Small intestine (tissue), 7 donors: ENCODE measurements at regions not wholly inside any gene's neighbourhood (a gene's known extent, or its start where the extent isn't known, plus 50 kb on each side); places are given as distances from the start of the nearest gene placed in this dataset.

ENCODE experiments used
- DNase-seq, 2 donors: peaks; one replicate each; pipeline versions ENCODE4 v3.0.0 to v3.0.0-alpha.2; 2013
- FAIRE-seq: peaks from 2 replicates; lab custom pipeline; 2012; peaks lifted over from hg19 to GRCh38; lab: Jason Lieb, UNC
- H3K27ac ChIP-seq, 3 donors: one replicate each; pipeline ENCODE4 v1.5.1; 2013; ENCODE audit warnings: low read length in 2 of 3, mild to moderate bottlenecking in 2 of 3, control low read depth in 1 of 3, inconsistent platforms in 1 of 3, low read depth in 1 of 3, moderate library complexity in 1 of 3
- H3K27me3 ChIP-seq, 3 donors: one replicate each; pipeline ENCODE4 v1.6.1; 2013; ENCODE audit warnings: low read length in 3 of 3, inconsistent platforms in 1 of 3; ENCODE audit not compliant: control insufficient read depth in 3 of 3, insufficient read depth in 3 of 3
- H3K36me3 ChIP-seq, 3 donors: one replicate each; pipeline ENCODE4 v1.6.1; 2013; ENCODE audit warnings: low read length in 3 of 3, inconsistent platforms in 1 of 3, low read depth in 1 of 3, mild to moderate bottlenecking in 1 of 3, moderate library complexity in 1 of 3; ENCODE audit not compliant: control insufficient read depth in 3 of 3, insufficient read depth in 2 of 3
- H3K4me1 ChIP-seq, 3 donors: one replicate each; pipeline ENCODE4 v1.6.1; 2013; ENCODE audit warnings: low read length in 2 of 3, inconsistent platforms in 1 of 3, low read depth in 1 of 3, mild to moderate bottlenecking in 1 of 3, moderate library complexity in 1 of 3; ENCODE audit not compliant: control insufficient read depth in 3 of 3, insufficient read depth in 2 of 3
- H3K4me3 ChIP-seq, 3 donors: one replicate each; pipeline ENCODE4 v1.5.1; 2013; ENCODE audit warnings: low read length in 3 of 3, control low read depth in 1 of 3, inconsistent platforms in 1 of 3, low read depth in 1 of 3, mild to moderate bottlenecking in 1 of 3, moderate library complexity in 1 of 3
- H3K9me3 ChIP-seq, 2 donors: one replicate each; pipeline ENCODE4 v1.6.1; 2013; ENCODE audit warnings: low read depth in 1 of 2, low read length in 1 of 2; ENCODE audit not compliant: control insufficient read depth in 2 of 2, insufficient read depth in 1 of 2
- WGBS, 3 donors: extraction: QIAGEN DNeasy Blood & Tissue Kit; methylation state at CpG; one replicate each; pipeline ENCODE4 v1.1.7; 2013; 5-methylcytosine and 5-hydroxymethylcytosine counted together
- donor health status: healthy with polysubstance abuse.
- donor health status: control.
- donor health status: control.
- donor health status: Bipolar disorder and iron deficiency.
- donor health status: healthy.

DNA sequence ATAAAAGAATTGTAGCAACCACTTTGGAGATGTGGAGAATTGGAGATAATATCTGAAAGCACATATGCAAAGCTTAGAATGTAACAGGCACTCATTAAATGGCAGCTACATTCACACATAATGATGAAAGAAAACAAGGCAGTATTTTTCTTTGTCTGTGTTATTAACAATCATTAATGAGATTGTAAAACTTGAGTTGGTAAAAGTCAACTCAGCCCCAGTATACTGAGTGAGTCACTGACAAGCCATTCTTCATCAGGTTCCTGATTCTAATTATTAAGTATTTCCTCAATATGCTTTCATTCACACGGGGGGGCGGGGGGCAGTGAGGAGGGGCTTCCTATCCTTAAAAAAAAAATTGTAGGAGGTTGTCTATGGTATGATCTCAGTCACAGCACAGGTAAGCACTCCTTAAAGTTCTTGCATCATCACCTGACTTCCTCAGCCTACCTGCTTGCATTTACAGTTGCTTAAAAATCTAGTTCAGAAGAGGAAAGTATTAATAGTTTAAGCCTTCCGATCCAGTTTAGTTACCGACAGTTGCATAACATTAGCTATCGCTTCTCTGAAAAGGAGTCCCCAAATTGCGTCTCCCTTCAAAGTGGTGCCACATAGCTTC lies 379.8 kb downstream of the EFNA5 start:
- no peaks in the 10 kb centered on the region for H3K27me3 ChIP-seq
- H3K36me3 ChIP-seq, result no peaks in the 10 kb centered on the region
- FAIRE-seq (peak; percentile 47), DNase-seq (peak; percentile 41 to 70)
- no peak overlapping the region for H3K27ac ChIP-seq
- no peak overlapping the region for H3K4me3 ChIP-seq
- H3K9me3 ChIP-seq, result no peaks in the 10 kb centered on the region
- peaks cover 3 to 8% (median 4%) of the 10 kb centered on the region in 3 donors for H3K4me1 ChIP-seq
- 41 to 57% (median 54%) methylated on average over 6 of the region's 6 CpGs for WGBS, 3 donors

DNA sequence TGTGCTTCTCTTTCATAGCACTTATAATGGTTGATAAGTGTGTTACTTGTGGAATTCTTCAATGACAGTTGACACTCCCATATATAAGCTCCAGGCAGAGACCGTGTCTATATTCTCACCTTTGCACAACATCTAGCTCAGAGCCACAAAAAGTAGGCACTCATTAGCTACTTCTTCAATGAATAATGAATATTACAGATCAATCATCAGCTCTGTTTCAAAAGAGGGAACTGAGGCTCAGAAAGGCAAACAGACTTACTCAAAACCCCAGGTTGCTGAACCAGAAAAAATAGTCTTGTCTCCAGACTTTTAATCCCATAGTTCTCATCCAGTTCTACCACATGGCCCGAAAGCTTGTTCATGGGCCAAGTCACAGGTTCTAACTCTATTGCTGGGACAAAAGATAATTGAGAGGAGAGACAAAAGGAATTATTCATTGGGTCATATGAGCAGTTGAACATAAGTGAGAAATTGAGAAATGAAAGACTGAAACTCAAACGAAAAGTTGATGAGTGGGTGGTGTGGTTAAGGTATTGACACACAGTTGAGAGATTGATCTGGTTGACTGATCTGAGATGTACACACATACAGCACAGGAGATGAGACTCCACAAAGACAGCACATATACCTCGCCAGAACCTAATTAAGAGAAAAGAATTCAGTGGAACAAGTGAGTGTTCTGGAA lies 381.6 kb downstream of the EFNA5 start:
- WGBS, 3 donors, result 70 to 82% (median 79%) methylated on average over 4 of the region's 4 CpGs
- DNase-seq (no peak), FAIRE-seq (no peak)
- H3K27me3 ChIP-seq, result no peaks in the 10 kb centered on the region
- H3K36me3 ChIP-seq, result no peaks in the 10 kb centered on the region
- peaks cover 0 to 8% (median 3%) of the 10 kb centered on the region in 3 donors for H3K4me1 ChIP-seq
- no peaks in the 10 kb centered on the region for H3K9me3 ChIP-seq
- no peak overlapping the region for H3K4me3 ChIP-seq
- no peak overlapping the region for H3K27ac ChIP-seq

- peaks cover 0 to 8% (median 3%) of the 10 kb centered on the region in 3 donors for H3K4me1 ChIP-seq
- no peak overlapping the region for H3K4me3 ChIP-seq
- peak in 1 of 2 donors; percentile 64 for DNase-seq
- no peaks in the 10 kb centered on the region for H3K9me3 ChIP-seq
- no peak for FAIRE-seq
- WGBS, 3 donors, result 67 to 74% (median 69%) methylated on average over 7 of the region's 7 CpGs
- no peaks in the 10 kb centered on the region for H3K27me3 ChIP-seq
- H3K36me3 ChIP-seq, result no peaks in the 10 kb centered on the region
- no peak overlapping the region for H3K27ac ChIP-seq
Measured at GRCh38 chr5:107286447-107287098, 384.2 kb downstream of the EFNA5 start.

DNA sequence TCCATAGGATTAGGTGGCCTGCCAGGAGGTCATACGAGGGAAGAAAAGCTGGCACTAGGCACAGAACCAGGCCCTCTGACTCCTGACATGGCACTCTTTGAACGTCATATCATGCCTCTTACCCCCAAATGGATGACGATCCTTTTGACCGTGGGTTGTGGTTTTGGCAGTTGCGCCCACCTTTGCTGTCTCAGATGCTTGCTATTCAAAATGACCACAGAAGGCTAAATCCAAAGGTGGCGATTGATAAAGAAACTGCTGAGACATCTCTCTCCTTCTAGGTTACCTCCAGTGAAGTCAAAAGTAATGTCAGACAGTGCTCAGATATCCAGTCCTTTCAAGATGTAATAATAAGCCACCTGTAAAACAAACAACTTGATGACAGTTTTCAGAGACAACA lies 385.0 kb downstream of the EFNA5 start:
- Histone ChIP-seq H3K4me1 (peaks cover 0 to 8% (median 0%) of the 10 kb centered on the region in 3 donors), H3K9me3 (no peaks in the 10 kb centered on the region), H3K36me3 (no peaks in the 10 kb centered on the region), H3K4me3 (no peak overlapping the region), H3K27ac (no peak overlapping the region), H3K27me3 (no peaks in the 10 kb centered on the region)
- DNase-seq (no peak), FAIRE-seq (no peak)
- WGBS, 3 donors, result 82 to 91% (median 85%) methylated on average over 6 of the region's 6 CpGs

DNA sequence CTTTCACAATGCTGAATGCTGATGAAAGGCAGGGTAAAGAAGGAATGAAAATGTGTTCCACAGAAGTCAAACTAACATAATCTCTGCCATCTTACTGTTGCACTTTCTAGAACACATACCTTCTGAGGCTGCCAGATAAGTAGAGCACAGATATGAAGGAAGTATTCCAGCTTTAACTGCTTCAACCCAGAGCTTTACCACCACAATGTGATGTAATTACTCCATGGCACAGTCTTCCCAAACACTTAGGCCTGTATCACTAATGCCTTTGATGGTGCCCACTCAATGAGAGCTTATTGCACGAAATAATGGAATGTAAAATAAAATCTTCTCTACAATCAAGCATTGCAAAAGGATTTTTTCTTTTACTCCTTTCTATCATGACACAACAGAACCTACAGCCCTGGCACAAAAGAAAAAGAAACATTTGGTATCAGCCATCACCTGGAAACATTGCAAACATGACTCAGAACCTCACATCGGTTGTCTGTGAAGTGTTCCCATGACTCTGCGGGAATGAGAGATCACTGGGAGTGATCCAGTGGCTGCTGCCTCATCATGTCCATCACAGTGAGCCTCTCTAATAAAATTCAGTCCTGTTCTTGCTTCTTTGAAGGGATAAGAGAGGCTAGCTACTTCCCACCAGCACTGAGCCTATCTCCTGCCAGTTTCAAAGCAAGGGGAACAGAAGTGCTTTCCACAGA lies 385.8 kb downstream of the EFNA5 start:
- DNase-seq (peak in 1 of 2 donors; percentile 49), FAIRE-seq (no peak)
- Histone ChIP-seq H3K4me1 (peaks cover 0 to under 1% (median 0%) of the 10 kb centered on the region in 3 donors), H3K27ac (no peak overlapping the region), H3K27me3 (no peaks in the 10 kb centered on the region), H3K9me3 (no peaks in the 10 kb centered on the region), H3K4me3 (no peak overlapping the region), H3K36me3 (no peaks in the 10 kb centered on the region)
- WGBS, 3 donors, result 46 to 80% (median 65%) methylated on average over 3 of the region's 3 CpGs

GRCh38 chr5:107282061-107282460 lies 388.7 kb downstream of the EFNA5 start:
- Histone ChIP-seq H3K4me1 (no peaks in the 10 kb centered on the region), H3K9me3 (no peaks in the 10 kb centered on the region), H3K4me3 (no peak overlapping the region), H3K27me3 (no peaks in the 10 kb centered on the region), H3K36me3 (no peaks in the 10 kb centered on the region), H3K27ac (no peak overlapping the region)
- no peak for FAIRE-seq
- DNase-seq, result peak in 1 of 2 donors; percentile 62
- WGBS, 3 donors, result 31 to 74% (median 41%) methylated on average over 2 of the region's 2 CpGs

- no peaks in the 10 kb centered on the region for H3K4me1 ChIP-seq
- no peak overlapping the region for H3K4me3 ChIP-seq
- FAIRE-seq (no peak), DNase-seq (no peak)
- no peak overlapping the region for H3K27ac ChIP-seq
- H3K9me3 ChIP-seq, result no peaks in the 10 kb centered on the region
- 60 to 76% (median 75%) methylated on average over 4 of the region's 4 CpGs for WGBS, 3 donors
- H3K36me3 ChIP-seq, result no peaks in the 10 kb centered on the region
- no peaks in the 10 kb centered on the region for H3K27me3 ChIP-seq
Measured at GRCh38 chr5:107278774-107279173, 392.0 kb downstream of the EFNA5 start.

- Histone ChIP-seq H3K27ac (no peak overlapping the region), H3K4me3 (no peak overlapping the region), H3K36me3 (no peaks in the 10 kb centered on the region), H3K27me3 (no peaks in the 10 kb centered on the region), H3K4me1 (no peaks in the 10 kb centered on the region), H3K9me3 (no peaks in the 10 kb centered on the region)
- DNase-seq, result no peak
- 88 to 94% (median 93%) methylated on average over 5 of the region's 5 CpGs for WGBS, 3 donors
- FAIRE-seq, result no peak
Measured at GRCh38 chr5:107277485-107278125, 393.1 kb downstream of the EFNA5 start.
